ENCODE measurements at regions not wholly inside any gene's neighbourhood (a gene's known extent, or its start where the extent isn't known, plus 50 kb on each side); places are given as distances from the start of the nearest gene placed in this dataset.

GRCh38 chr2:129587426-129588064 is 391.9 kb upstream of the RAB6C start:
- DNase-seq (ENCODE audit: low spot score): no peak
- no peak for TF ChIP-seq CTCF (IDR thresholded peaks at IDR 0.05; ENCODE audit: poor library complexity, severe bottlenecking)
- Histone ChIP-seq H3K27ac (ENCODE audit: poor library complexity, severe bottlenecking) (no peak overlapping the region), H3K9me3 (ENCODE audit: severe bottlenecking) (no peaks in the 10 kb centered on the region), H3K36me3 (ENCODE audit: low read depth) (no peaks in the 10 kb centered on the region), H3K4me3 (ENCODE audit: severe bottlenecking) (no peak overlapping the region), H3K4me1 (ENCODE audit: insufficient read depth, poor library complexity, severe bottlenecking) (no peaks in the 10 kb centered on the region), H3K27me3 (ENCODE audit: insufficient read depth, poor library complexity, severe bottlenecking) (no peaks in the 10 kb centered on the region)
- ATAC-seq (ENCODE audit: low read depth): no peak

- no peaks in the 10 kb centered on the region for H3K9me3 ChIP-seq (ENCODE audit: severe bottlenecking)
Measured at GRCh38 chr2:129604560-129604959, 374.9 kb upstream of the RAB6C start.

GRCh38 chr2:129605646-129606045 is 373.8 kb upstream of the RAB6C start:
- Histone ChIP-seq H3K4me3 (ENCODE audit: severe bottlenecking) (no peak overlapping the region), H3K4me1 (ENCODE audit: insufficient read depth, poor library complexity, severe bottlenecking) (no peaks in the 10 kb centered on the region), H3K27ac (ENCODE audit: poor library complexity, severe bottlenecking) (no peak overlapping the region), H3K36me3 (ENCODE audit: low read depth) (no peaks in the 10 kb centered on the region), H3K27me3 (ENCODE audit: insufficient read depth, poor library complexity, severe bottlenecking) (no peaks in the 10 kb centered on the region), H3K9me3 (ENCODE audit: severe bottlenecking) (no peaks in the 10 kb centered on the region)
- DNase-seq (ENCODE audit: low spot score) (no peak), ATAC-seq (ENCODE audit: low read depth) (no peak)
- TF ChIP-seq CTCF (IDR thresholded peaks at IDR 0.05; ENCODE audit: poor library complexity, severe bottlenecking): no peak

More at GRCh38 chr2:129604560-129604959, 374.9 kb upstream of the RAB6C start:
- Histone ChIP-seq H3K4me3 (ENCODE audit: severe bottlenecking) (no peak overlapping the region), H3K27ac (ENCODE audit: poor library complexity, severe bottlenecking) (no peak overlapping the region), H3K27me3 (ENCODE audit: insufficient read depth, poor library complexity, severe bottlenecking) (no peaks in the 10 kb centered on the region), H3K4me1 (ENCODE audit: insufficient read depth, poor library complexity, severe bottlenecking) (no peaks in the 10 kb centered on the region), H3K36me3 (ENCODE audit: low read depth) (no peaks in the 10 kb centered on the region)
- DNase-seq (ENCODE audit: low spot score) (no peak), ATAC-seq (ENCODE audit: low read depth) (no peak)
- no peak for TF ChIP-seq CTCF (IDR thresholded peaks at IDR 0.05; ENCODE audit: poor library complexity, severe bottlenecking)

- H3K4me1 ChIP-seq (ENCODE audit: insufficient read depth, poor library complexity, severe bottlenecking): no peaks in the 10 kb centered on the region
- no peaks in the 10 kb centered on the region for H3K36me3 ChIP-seq (ENCODE audit: low read depth)
- no peak overlapping the region for H3K4me3 ChIP-seq (ENCODE audit: severe bottlenecking)
- no peak for ATAC-seq (ENCODE audit: low read depth)
- no peak for TF ChIP-seq CTCF (IDR thresholded peaks at IDR 0.05; ENCODE audit: poor library complexity, severe bottlenecking)
- H3K27me3 ChIP-seq (ENCODE audit: insufficient read depth, poor library complexity, severe bottlenecking): no peaks in the 10 kb centered on the region
- no peak for DNase-seq (ENCODE audit: low spot score)
- H3K27ac ChIP-seq (ENCODE audit: poor library complexity, severe bottlenecking): no peak overlapping the region
- H3K9me3 ChIP-seq (ENCODE audit: severe bottlenecking): no peaks in the 10 kb centered on the region
Measured at GRCh38 chr2:129606496-129607270, 372.8 kb upstream of the RAB6C start.

- Histone ChIP-seq H3K4me1 (ENCODE audit: insufficient read depth, poor library complexity, severe bottlenecking) (no peaks in the 10 kb centered on the region), H3K27ac (ENCODE audit: poor library complexity, severe bottlenecking) (no peak overlapping the region), H3K4me3 (ENCODE audit: severe bottlenecking) (no peak overlapping the region), H3K27me3 (ENCODE audit: insufficient read depth, poor library complexity, severe bottlenecking) (no peaks in the 10 kb centered on the region), H3K36me3 (ENCODE audit: low read depth) (no peaks in the 10 kb centered on the region), H3K9me3 (ENCODE audit: severe bottlenecking) (no peaks in the 10 kb centered on the region)
- no peak for TF ChIP-seq CTCF (IDR thresholded peaks at IDR 0.05; ENCODE audit: poor library complexity, severe bottlenecking)
- ATAC-seq (ENCODE audit: low read depth): no peak
- DNase-seq (ENCODE audit: low spot score): no peak
Measured at GRCh38 chr2:129609224-129609623, 370.2 kb upstream of the RAB6C start.
